ENCODE measurements at regions not wholly inside any gene's neighbourhood (a gene's known extent, or its start where the extent isn't known, plus 50 kb on each side); places are given as distances from the start of the nearest gene placed in this dataset.

DNA sequence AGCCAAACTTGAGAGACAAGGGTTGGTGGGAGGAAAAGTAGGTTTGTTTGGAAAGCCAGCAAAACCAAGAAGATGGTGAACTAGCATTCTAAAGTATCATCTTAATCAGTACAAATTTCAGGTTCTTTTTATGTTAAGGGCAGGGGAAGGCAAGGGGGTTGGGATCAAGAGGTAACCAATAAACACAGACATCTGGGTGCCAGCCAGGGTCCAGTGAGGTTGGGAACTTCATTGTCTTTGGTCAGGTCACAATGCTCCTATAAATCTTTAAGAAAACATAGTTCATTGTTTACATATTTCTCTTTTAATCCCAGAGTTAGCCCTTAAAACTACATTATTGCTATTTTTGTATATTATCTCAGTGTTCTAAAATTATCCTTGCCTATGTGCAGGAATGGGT lies 126.2 kb upstream of the NR5A2 start (continued):
- TF ChIP-seq, protein P1, sequence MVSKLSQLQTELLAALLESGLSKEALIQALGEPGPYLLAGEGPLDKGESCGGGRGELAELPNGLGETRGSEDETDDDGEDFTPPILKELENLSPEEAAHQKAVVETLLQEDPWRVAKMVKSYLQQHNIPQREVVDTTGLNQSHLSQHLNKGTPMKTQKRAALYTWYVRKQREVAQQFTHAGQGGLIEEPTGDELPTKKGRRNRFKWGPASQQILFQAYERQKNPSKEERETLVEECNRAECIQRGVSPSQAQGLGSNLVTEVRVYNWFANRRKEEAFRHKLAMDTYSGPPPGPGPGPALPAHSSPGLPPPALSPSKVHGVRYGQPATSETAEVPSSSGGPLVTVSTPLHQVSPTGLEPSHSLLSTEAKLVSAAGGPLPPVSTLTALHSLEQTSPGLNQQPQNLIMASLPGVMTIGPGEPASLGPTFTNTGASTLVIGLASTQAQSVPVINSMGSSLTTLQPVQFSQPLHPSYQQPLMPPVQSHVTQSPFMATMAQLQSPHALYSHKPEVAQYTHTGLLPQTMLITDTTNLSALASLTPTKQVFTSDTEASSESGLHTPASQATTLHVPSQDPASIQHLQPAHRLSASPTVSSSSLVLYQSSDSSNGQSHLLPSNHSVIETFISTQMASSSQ (IDR thresholded peaks at IDR 0.05; ENCODE audit: low read depth), result no peak
- TF ChIP-seq, protein P1 (CRISPR knock-in tag; IDR thresholded peaks at IDR 0.05; ENCODE audit: borderline replicate concordance), result no peak

DNA sequence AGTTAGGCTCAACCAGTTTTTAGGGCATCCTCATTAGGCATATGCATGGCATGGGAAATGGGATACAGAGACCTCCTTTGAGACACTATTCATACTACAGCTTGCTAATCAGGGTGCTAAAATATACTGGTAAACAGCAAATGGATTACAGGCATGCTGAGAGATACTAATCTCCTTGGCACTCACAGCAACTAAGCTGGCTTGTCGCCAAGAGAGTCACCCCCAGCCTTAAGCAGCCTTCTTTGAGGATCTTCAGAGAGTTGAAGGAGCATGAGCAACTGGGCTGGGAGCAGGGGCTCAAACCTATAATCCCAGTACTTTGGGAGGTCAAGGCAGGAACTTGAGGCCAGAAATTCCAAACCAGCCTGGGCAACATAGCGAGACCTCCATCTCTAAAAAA lies 120.1 kb upstream of the NR5A2 start:
- CTCF ChIA-PET (ENCODE audit: low intra/inter-chr PET ratio, low total read pairs), result no interaction called here
- in situ Hi-C loops (cut with HindIII; ENCODE audit: extremely low pct_ligation_motif_present, low pct_unique_long_range_greater_than_20kb), result no loop called here
- Histone ChIP-seq H4K20me1 (ENCODE audit: insufficient read depth, low read length) (no peaks in the 10 kb centered on the region), H3K27ac (ENCODE audit: extremely low read length, insufficient read depth, low read length) (no peak overlapping the region), H3K9ac (ENCODE audit: insufficient read depth, low read depth, low read length) (no peak overlapping the region), H3K9me3 (ENCODE audit: low read length) (no peaks in the 10 kb centered on the region), H2AFZ (ENCODE audit: low read length) (no peak overlapping the region), H3K4me3 (replicated peaks in 1 of 3; ENCODE audit: insufficient read depth in 1 of 3, low read depth in 2 of 3, low read length in 3 of 3) (no peak overlapping the region), H3K4me1 (ENCODE audit: insufficient read depth, low read length) (no peaks in the 10 kb centered on the region), H3K4me2 (ENCODE audit: low read depth, low read length) (no peak overlapping the region), H3K36me3 (replicated peaks in 1 of 2; ENCODE audit: control insufficient read depth in 1 of 2, insufficient read depth in 2 of 2, low read length in 2 of 2) (no peaks in the 10 kb centered on the region), H3K79me2 (ENCODE audit: insufficient read depth, low read length) (no peaks in the 10 kb centered on the region), H3K27me3 (ENCODE audit: control insufficient read depth in 1 of 2, insufficient read depth in 2 of 2, low read length in 2 of 2) (no peaks in the 10 kb centered on the region)
- intact Hi-C loops (cut with micrococcal nuclease; ENCODE audit: unreplicated experiment), result no loop called here
- no TSS peak for BruUV-seq (replicated peaks)
- FAIRE-seq (no peak), ATAC-seq (no peak), DNase-seq (ENCODE audit: low spot score) (no peak)
- 0% methylated on average over 2 of the region's 2 CpGs for WGBS (ENCODE audit: low lambda C conversion rate)
- POLR2A ChIA-PET, result no interaction called here
- TF ChIP-seq, protein P2, sequence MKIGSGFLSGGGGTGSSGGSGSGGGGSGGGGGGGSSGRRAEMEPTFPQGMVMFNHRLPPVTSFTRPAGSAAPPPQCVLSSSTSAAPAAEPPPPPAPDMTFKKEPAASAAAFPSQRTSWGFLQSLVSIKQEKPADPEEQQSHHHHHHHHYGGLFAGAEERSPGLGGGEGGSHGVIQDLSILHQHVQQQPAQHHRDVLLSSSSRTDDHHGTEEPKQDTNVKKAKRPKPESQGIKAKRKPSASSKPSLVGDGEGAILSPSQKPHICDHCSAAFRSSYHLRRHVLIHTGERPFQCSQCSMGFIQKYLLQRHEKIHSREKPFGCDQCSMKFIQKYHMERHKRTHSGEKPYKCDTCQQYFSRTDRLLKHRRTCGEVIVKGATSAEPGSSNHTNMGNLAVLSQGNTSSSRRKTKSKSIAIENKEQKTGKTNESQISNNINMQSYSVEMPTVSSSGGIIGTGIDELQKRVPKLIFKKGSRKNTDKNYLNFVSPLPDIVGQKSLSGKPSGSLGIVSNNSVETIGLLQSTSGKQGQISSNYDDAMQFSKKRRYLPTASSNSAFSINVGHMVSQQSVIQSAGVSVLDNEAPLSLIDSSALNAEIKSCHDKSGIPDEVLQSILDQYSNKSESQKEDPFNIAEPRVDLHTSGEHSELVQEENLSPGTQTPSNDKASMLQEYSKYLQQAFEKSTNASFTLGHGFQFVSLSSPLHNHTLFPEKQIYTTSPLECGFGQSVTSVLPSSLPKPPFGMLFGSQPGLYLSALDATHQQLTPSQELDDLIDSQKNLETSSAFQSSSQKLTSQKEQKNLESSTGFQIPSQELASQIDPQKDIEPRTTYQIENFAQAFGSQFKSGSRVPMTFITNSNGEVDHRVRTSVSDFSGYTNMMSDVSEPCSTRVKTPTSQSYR (CRISPR knock-in tag; IDR thresholded peaks at IDR 0.05; ENCODE audit: borderline replicate concordance), result no peak
- TF ChIP-seq, protein P3, sequence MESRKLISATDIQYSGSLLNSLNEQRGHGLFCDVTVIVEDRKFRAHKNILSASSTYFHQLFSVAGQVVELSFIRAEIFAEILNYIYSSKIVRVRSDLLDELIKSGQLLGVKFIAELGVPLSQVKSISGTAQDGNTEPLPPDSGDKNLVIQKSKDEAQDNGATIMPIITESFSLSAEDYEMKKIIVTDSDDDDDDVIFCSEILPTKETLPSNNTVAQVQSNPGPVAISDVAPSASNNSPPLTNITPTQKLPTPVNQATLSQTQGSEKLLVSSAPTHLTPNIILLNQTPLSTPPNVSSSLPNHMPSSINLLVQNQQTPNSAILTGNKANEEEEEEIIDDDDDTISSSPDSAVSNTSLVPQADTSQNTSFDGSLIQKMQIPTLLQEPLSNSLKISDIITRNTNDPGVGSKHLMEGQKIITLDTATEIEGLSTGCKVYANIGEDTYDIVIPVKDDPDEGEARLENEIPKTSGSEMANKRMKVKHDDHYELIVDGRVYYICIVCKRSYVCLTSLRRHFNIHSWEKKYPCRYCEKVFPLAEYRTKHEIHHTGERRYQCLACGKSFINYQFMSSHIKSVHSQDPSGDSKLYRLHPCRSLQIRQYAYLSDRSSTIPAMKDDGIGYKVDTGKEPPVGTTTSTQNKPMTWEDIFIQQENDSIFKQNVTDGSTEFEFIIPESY (CRISPR knock-in tag; IDR thresholded peaks at IDR 0.05), result no peak
- TF ChIP-seq, protein P4, sequence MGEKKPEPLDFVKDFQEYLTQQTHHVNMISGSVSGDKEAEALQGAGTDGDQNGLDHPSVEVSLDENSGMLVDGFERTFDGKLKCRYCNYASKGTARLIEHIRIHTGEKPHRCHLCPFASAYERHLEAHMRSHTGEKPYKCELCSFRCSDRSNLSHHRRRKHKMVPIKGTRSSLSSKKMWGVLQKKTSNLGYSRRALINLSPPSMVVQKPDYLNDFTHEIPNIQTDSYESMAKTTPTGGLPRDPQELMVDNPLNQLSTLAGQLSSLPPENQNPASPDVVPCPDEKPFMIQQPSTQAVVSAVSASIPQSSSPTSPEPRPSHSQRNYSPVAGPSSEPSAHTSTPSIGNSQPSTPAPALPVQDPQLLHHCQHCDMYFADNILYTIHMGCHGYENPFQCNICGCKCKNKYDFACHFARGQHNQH (CRISPR knock-in tag; IDR thresholded peaks at IDR 0.05), result no peak
- TF ChIP-seq ZNF264 (CRISPR knock-in tag; IDR thresholded peaks at IDR 0.05) (no peak), ZBTB7A (CRISPR knock-in tag; IDR thresholded peaks at IDR 0.05) (no peak), RXRA (CRISPR knock-in tag; IDR thresholded peaks at IDR 0.05) (no peak), FOXA3 (CRISPR knock-in tag; IDR thresholded peaks at IDR 0.05) (no peak), ATF7 (IDR thresholded peaks at IDR 0.05) (no peak), ATF7 (CRISPR knock-in tag; IDR thresholded peaks at IDR 0.05) (no peak), SMAD1 (CRISPR knock-in tag; IDR thresholded peaks at IDR 0.05; ENCODE audit: borderline replicate concordance, low read depth) (no peak), ZNF614 (CRISPR knock-in tag; IDR thresholded peaks at IDR 0.05; ENCODE audit: borderline replicate concordance) (no peak), ZNF317 (CRISPR knock-in tag; IDR thresholded peaks at IDR 0.05) (no peak)
